SH-SY5Y (cell line): ENCODE measurements at regions not wholly inside any gene's neighbourhood (a gene's known extent, or its start where the extent isn't known, plus 50 kb on each side); places are given as distances from the start of the nearest gene placed in this dataset.

ENCODE experiments used
- GATA2 ChIP-seq: IDR thresholded peaks from 2 replicates; pipeline ENCODE4 v1.6.1; 2011; ENCODE audit warnings: mild to moderate bottlenecking, low read depth, low read length
- GATA3 ChIP-seq: IDR thresholded peaks from 2 replicates; pipeline ENCODE4 v1.6.1; 2011; ENCODE audit warnings: low read depth, mild to moderate bottlenecking, low read length, moderate library complexity

- TF ChIP-seq GATA3 (no peak), GATA2 (no peak)
Measured at GRCh38 chr7:15845868-15846267, 159.4 kb upstream of the MEOX2 start.
